Activated CD4-positive, alpha-beta T cell treated with anti-CD3 and anti-CD28 coated beads for 24 hours (primary cell): ENCODE measurements at regions not wholly inside any gene's neighbourhood (a gene's known extent, or its start where the extent isn't known, plus 50 kb on each side); places are given as distances from the start of the nearest gene placed in this dataset.
"Not testable (repeated sequence)": the region's sequence is repeated elsewhere in the genome, so short reads cannot be mapped to it uniquely, and the experiment has no call there.

Experiments used
- DNase-seq, 2 donors: peaks; one replicate each; pipeline ENCODE4 v3.0.0-alpha.2; 2020; ENCODE audit warnings: low read depth in 2 of 2

- not testable (repeated sequence) for DNase-seq
Measured at GRCh38 chr16:18263046-18263445, 73.5 kb downstream of the NPIPA8 start.

- DNase-seq = not testable (repeated sequence)
Measured at GRCh38 chr16:18261848-18262247, 74.7 kb downstream of the NPIPA8 start.

DNA sequence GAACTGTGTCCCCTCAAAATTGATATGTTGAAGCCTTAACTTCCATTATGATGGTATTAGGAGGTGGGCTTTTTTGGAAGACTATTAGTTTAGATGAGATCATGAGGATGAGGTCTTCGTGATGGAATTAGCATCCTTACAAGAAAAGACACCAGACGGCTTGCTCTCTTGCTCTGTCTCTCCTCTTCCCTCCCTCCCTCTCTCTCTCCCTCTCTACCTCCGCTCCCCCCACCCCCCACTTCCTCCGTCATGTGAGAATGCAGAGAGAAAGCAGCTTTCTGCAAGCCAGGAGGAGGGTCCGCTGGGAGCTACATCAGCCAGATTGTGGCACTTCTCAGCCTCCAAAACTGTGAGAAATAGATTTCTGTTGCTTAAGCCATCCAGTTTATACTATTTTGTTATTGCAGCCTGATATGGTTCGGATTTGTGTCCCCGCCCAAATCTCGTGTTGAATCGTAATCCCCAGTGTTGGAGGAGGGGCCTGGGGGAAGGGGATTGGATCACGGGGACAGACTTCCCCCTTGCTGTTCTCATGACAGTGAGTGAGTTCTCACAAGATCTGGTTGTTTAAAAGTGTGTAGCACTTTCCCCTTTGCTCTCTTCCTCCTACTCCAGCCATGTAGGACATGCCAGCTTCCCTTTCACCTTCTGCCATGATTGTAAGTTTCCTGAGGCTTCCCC, 76.9 kb downstream of the NPIPA8 start:
- not testable (repeated sequence) for DNase-seq

GRCh38 chr16:18252943-18253342, 83.6 kb downstream of the NPIPA8 start:
- DNase-seq = not testable (repeated sequence)

GRCh38 chr16:18230505-18230904, 106.0 kb downstream of the NPIPA8 start:
- DNase-seq = not testable (repeated sequence)

DNA sequence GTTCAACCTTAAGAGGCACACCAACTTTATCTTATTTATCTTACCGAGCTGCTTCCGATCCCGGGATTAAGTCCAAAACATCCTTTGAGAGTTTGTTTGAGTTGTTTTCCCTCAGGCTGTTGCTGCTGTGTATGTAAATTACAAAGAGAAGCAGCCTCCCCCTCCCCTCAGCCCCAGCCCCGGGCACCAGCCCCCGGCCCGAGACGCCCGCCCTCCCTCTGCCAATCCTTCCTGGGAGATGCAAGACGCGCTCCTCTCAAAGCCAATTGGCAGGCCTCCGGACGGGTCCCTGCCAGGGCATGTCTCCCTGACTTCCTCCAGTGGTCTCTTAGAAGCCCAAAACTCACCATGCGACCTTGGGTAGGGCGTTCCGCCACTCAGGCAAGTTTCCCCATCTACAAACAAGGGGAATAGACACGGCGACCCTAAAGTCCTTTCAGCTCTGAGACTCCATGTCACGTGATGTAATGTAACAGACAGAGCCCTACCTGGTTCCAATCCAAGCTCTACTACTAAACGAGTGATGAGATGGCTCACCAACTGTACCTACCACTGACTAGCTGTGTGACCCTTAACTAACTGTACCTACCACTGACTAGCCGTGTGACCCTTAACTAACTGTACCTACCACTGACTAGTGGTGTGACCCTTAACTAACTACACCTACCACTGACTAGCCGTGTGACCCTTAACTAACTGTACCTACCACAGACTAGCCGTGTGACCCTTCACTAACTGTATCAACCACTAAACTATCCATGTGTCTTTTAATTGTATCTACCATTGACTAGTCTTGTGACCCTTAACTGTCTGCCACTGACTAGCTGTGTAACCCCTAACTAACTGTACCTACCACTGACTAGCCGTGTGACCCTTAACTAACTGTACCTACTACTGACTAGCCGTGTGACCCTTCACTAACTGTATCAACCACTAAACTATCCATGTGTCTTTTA, 114.2 kb downstream of the NPIPA8 start:
- not testable (repeated sequence) for DNase-seq

DNA sequence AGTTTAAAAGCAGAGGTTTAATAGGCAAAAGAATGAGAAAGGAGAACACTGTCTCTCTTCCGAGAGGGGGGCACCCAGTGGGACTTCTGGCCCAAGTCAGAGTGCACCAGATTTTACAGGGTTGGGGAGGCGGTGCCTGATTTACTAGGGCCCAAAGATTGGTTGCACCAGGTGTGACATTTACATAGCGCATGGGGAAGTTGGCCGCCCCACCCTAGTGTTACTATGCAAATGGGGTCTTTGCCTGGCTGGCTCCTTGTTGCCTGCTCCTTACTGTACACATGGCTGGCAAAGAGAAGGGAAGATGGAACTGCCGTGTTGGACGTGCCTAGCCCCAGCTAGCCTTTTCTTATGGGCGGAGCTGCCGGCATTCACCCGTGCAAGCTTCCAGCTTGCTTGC, 118.8 kb downstream of the NPIPA8 start:
- DNase-seq = not testable (repeated sequence)

DNA sequence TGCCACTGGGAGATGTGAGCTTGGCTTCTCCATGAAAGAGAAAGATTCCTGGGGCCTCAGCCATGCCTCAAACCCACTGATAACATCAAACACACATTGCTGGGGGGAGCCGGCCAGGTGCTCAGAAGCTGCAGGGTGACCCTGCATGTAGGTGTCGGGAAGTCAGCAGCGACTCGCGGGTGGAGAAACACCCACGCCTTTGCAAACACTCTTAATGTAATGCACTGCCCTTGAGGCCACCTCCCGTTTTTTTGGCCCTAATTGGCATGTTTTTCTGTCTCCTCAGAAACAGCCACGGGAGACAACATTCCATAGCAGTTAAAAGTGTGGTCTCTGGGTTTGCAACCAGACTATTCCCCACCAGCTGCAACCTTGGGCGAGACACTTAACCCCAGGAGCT, 119.7 kb downstream of the NPIPA8 start:
- DNase-seq = not testable (repeated sequence)

- DNase-seq = not testable (repeated sequence)
Measured at GRCh38 chr16:18213810-18214209, 122.7 kb downstream of the NPIPA8 start.

DNA sequence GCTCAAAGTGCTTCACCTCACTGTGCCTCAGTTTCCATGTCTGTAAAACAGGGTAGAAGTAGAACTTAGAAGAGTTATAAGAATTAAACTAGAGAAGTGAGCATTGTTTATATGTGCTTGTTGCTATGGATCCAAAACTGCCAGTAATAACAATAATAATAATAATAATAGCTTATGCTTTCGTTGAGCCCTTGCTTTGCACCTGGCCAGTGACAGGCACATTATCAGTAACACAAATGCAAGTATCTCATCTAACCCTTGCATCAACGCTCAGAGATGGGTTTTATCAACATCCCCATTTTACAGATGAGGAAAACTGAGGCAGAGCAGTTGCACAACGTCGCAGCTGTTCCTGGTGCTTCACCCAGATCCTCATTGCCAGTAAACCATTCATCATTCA, 125.0 kb downstream of the NPIPA8 start:
- DNase-seq = not testable (repeated sequence)

DNA sequence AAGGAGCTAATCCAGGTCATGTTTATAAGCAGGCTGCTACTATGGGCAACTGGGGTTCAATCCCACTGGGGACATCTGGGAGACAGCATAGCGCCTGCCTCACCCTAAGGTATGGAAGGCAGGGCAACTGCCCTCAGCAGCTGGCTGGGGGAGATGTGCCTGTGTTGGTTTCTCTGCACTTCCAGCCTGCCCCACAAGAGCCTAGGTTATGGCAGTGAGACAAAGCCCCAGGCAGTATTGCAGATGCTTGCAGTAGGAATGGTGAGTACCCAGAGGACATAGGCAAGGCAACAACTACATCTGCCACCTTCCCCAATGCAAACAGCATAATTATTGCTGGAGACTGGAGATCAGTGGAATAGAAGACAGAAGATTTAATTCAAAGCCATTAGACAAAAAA, 131.8 kb downstream of the NPIPA8 start:
- not testable (repeated sequence) for DNase-seq

GRCh38 chr16:18204309-18204708, 132.2 kb downstream of the NPIPA8 start:
- DNase-seq = not testable (repeated sequence)

- not testable (repeated sequence) for DNase-seq
Measured at GRCh38 chr16:18201511-18201910, 135.0 kb downstream of the NPIPA8 start.

- not testable (repeated sequence) for DNase-seq
Measured at GRCh38 chr16:18192389-18192788, 144.1 kb downstream of the NPIPA8 start.

- not testable (repeated sequence) for DNase-seq
Measured at GRCh38 chr16:18190179-18190578, 146.4 kb downstream of the NPIPA8 start.

GRCh38 chr16:18184755-18185154, 151.8 kb downstream of the NPIPA8 start:
- DNase-seq = not testable (repeated sequence)

DNA sequence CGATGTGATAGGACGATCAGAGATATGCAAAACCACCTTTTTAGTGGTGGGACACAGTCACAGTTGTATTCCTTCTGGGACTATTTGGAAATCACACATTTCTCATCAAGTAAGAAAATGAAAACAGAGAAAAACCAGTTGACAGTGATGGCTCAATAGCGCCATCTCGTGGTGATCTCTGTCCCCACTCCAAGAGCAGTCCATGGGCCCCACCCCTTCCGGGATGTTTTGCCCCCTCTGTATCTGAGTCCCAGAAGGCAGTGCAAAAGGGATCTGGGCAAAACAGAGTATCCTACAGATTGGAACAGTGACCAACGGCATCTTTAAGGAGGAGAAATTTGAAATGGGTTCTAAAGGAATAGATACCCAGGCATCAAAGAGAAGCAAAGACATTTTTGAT, 155.5 kb downstream of the NPIPA8 start:
- not testable (repeated sequence) for DNase-seq

DNA sequence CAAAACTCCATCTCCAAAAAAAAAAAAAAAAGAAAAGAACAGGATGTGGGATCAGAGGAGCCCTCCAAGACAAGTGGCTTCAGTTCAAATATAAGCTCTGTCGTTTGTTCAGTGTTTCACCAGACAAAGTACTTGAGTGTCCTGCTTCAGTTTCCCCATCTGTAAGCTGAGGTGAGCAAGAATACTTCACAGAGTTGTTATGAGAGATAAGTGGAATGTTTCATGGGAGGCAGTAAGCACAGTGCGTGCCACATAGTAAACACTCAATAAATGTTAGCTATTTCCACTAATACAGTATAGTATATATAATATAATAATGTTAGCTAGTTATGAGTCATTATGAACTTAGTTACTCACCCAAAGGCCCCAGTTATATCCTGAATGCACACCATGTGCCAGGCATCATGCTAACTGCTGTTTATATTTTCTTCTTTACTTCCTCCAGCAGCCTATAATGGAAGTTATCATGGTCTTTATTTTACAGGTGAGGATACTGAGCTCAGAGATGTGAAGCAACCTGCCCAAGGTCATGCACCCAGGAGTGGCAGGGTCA, 162.5 kb downstream of the NPIPA8 start:
- DNase-seq = not testable (repeated sequence)

DNA sequence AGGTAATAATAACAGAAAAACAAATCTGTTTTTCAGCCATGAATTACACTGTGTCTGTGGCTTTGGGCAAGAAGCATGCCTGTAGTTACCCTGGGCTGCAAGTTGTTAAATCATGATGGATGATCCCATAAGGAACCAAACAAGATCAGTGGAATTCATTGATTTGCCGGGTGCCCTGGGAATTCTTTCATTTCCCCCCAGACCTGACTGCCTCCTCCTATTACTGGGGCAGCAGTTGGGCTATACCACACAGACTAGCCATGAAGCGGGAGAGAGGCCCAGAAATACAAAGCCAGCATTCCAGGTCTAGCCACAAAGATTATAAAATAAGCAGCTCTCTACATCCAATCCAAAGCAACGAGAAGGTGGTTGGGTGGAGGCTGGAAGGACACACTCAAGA, 174.2 kb downstream of the NPIPA8 start:
- DNase-seq = not testable (repeated sequence)

DNA sequence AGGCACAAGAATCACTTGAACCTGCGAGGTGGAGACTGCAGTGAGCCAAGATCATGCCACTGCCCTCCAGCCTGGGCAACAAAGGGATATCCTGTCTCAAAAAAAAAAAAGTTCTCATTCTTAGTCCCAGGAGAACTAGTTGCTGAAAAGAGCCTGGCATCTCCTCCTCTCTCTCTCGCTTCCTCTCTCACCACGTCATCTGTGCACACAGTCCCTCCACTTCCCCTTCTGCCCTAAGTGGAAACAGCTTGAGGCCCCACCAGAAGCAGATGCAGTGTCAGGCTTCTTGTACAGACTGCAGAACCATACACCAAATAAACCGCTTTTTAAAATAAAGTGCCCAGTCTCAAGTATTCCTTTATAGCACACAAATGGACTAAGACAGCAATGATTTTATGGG, 175.3 kb downstream of the NPIPA8 start:
- not testable (repeated sequence) for DNase-seq

DNA sequence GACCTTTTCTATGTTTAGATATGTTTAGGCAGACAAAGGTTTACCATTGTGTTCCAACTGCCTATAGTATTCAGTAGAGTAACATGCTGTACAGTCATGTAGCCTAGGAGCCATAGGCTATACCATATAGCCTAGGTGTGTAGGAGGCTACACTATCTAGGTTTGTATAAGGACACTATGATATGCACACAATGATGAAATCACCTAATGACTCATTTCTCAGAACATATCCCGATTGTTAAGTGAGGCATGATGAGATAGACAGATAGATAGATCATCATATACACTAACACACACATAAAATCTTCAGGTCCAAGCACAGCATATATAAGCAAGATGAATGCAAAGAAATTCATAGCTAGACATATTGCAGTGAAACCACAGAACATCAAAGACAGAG, 177.4 kb downstream of the NPIPA8 start:
- not testable (repeated sequence) for DNase-seq

- DNase-seq = not testable (repeated sequence)
Measured at GRCh38 chr16:18157854-18158253, 178.7 kb downstream of the NPIPA8 start.
